ENCODE measurements at regions not wholly inside any gene's neighbourhood (a gene's known extent, or its start where the extent isn't known, plus 50 kb on each side); places are given as distances from the start of the nearest gene placed in this dataset.

DNA sequence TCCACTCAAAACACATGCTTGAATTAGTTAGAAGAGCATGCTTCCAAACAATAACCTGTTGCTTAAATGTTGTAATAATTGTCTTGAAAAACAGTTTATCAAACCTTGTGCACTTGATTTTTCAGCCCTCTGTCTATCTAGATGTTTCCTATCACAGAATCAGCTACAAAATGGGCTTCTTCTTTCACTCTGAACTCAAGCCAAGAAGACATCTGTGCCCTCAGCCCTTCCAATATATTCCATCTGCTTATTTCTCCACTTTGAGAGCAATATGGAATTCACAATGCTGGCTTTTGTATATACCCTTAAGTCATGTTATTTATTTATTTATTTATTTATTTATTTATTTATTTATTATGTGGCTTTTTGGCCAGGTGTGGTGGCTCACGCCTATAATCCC lies 234.2 kb downstream of the TOX3 start:
- Histone ChIP-seq H3K9ac (replicated peaks; ENCODE audit: extremely low read depth, insufficient read depth, low read length) (no peak overlapping the region), H3K4me1 (ENCODE audit: control insufficient read depth, extremely low read depth, insufficient read depth, low read length) (no peaks in the 10 kb centered on the region), H3K36me3 (ENCODE audit: control insufficient read depth in 2 of 2, extremely low read depth in 1 of 2, insufficient read depth in 2 of 2, low read length in 2 of 2) (no peaks in the 10 kb centered on the region), H3K9me3 (replicated peaks; ENCODE audit: control insufficient read depth, insufficient read depth, low read length) (peaks cover 3% of the 10 kb centered on the region), H3K9me1 (replicated peaks; ENCODE audit: control insufficient read depth, extremely low read depth, insufficient read depth, low read length) (no peaks in the 10 kb centered on the region), H3K4me3 (replicated peaks in 1 of 3; ENCODE audit: insufficient read depth in 1 of 3, low read depth in 1 of 3, low read length in 3 of 3) (no peak overlapping the region), H3K4me2 (ENCODE audit: insufficient read depth, low read length) (no peak overlapping the region), H4K20me1 (replicated peaks; ENCODE audit: control insufficient read depth, extremely low read depth, insufficient read depth, low read length) (no peaks in the 10 kb centered on the region), H2AFZ (ENCODE audit: low read depth, low read length) (no peak overlapping the region), H3K79me2 (ENCODE audit: control insufficient read depth, insufficient read depth, low read length) (no peaks in the 10 kb centered on the region), H3K27me3 (ENCODE audit: control insufficient read depth in 2 of 2, insufficient read depth in 2 of 2, low read length in 2 of 2) (no peaks in the 10 kb centered on the region), H3K27ac (ENCODE audit: insufficient read depth, low read depth, low read length) (no peak overlapping the region)
- intact Hi-C loops (cut with micrococcal nuclease) (no loop called here), dilution Hi-C loops (cut with MboI; ENCODE audit: extremely low pct_ligation_motif_present, low sequenced_read_pairs) (no loop called here)
- BruUV-seq (replicated peaks): no TSS peak
- TF ChIP-seq JUN (IDR thresholded peaks at IDR 0.05; ENCODE audit: borderline replicate concordance, insufficient read depth, insufficient read length, low read depth) (no peak), EZH2 (IDR thresholded peaks at IDR 0.05; ENCODE audit: borderline replicate concordance, low read depth, low read length, severe bottlenecking) (no peak), POLR2A (IDR thresholded peaks at IDR 0.05; ENCODE audit: low read depth, low read length) (no peak), MYC (IDR thresholded peaks at IDR 0.05; ENCODE audit: low read depth, low read length) (no peak)
- TF ChIP-seq, protein P1, sequence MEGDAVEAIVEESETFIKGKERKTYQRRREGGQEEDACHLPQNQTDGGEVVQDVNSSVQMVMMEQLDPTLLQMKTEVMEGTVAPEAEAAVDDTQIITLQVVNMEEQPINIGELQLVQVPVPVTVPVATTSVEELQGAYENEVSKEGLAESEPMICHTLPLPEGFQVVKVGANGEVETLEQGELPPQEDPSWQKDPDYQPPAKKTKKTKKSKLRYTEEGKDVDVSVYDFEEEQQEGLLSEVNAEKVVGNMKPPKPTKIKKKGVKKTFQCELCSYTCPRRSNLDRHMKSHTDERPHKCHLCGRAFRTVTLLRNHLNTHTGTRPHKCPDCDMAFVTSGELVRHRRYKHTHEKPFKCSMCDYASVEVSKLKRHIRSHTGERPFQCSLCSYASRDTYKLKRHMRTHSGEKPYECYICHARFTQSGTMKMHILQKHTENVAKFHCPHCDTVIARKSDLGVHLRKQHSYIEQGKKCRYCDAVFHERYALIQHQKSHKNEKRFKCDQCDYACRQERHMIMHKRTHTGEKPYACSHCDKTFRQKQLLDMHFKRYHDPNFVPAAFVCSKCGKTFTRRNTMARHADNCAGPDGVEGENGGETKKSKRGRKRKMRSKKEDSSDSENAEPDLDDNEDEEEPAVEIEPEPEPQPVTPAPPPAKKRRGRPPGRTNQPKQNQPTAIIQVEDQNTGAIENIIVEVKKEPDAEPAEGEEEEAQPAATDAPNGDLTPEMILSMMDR (IDR thresholded peaks at IDR 0.05; ENCODE audit: extremely low read depth in 1 of 2, insufficient read depth in 1 of 2, low read depth in 1 of 2, low read length in 2 of 2): no peak
- TF ChIP-seq, protein P2, sequence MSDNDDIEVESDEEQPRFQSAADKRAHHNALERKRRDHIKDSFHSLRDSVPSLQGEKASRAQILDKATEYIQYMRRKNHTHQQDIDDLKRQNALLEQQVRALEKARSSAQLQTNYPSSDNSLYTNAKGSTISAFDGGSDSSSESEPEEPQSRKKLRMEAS (IDR thresholded peaks at IDR 0.05; ENCODE audit: insufficient read depth, insufficient read length): no peak
- FAIRE-seq (no peak), DNase-seq (ENCODE audit: low read depth, low spot score) (no peak)
- POLR2A ChIA-PET: no interaction called here
- CTCF ChIA-PET: no interaction called here

Measured in endothelial cell of umbilical vein (primary cell).